Ishikawa (cell line): ENCODE measurements at regions not wholly inside any gene's neighbourhood (a gene's known extent, or its start where the extent isn't known, plus 50 kb on each side); places are given as distances from the start of the nearest gene placed in this dataset.

Source experiments
- CEBPB ChIP-seq: IDR thresholded peaks from 2 replicates; pipeline ENCODE4 v1.6.1; 2012
- CREB1 ChIP-seq: IDR thresholded peaks from 2 replicates; pipeline ENCODE4 v1.6.1; 2012; ENCODE audit warnings: low read depth
- EGR1 ChIP-seq: IDR thresholded peaks from 2 replicates; pipeline ENCODE4 v1.6.1; 2012
- EP300 ChIP-seq: IDR thresholded peaks from 2 replicates; pipeline ENCODE4 v1.6.1; 2012; ENCODE audit warnings: borderline replicate concordance
- FOXM1 ChIP-seq: IDR thresholded peaks from 2 replicates; pipeline ENCODE4 v1.6.1; 2012; ENCODE audit warnings: low read depth, borderline replicate concordance
- NFIC ChIP-seq: IDR thresholded peaks from 2 replicates; pipeline ENCODE4 v1.6.1; 2012
- RAD21 ChIP-seq: IDR thresholded peaks from 2 replicates; pipeline ENCODE4 v1.6.1; 2012; ENCODE audit warnings: low read depth
- TAF1 ChIP-seq: IDR thresholded peaks from 2 replicates; pipeline ENCODE4 v1.6.1; 2012; ENCODE audit warnings: low read depth, mild to moderate bottlenecking
- TCF12 ChIP-seq: IDR thresholded peaks from 2 replicates; pipeline ENCODE4 v1.6.1; 2012; ENCODE audit warnings: low read depth
- TEAD4 ChIP-seq: IDR thresholded peaks from 2 replicates; pipeline ENCODE4 v1.6.1; 2012
- YY1 ChIP-seq: IDR thresholded peaks from 2 replicates; pipeline ENCODE4 v1.6.1; 2012; ENCODE audit warnings: low read depth
- ZBTB7A ChIP-seq: IDR thresholded peaks from 2 replicates; pipeline ENCODE4 v1.6.1; 2012; ENCODE audit warnings: low read depth
- TF ChIP-seq, protein P1 (sequence below): IDR thresholded peaks from 2 replicates; pipeline ENCODE4 v1.6.1; 2012
- TF ChIP-seq, protein P2 (sequence below): IDR thresholded peaks from 2 replicates; pipeline ENCODE4 v1.6.1; 2012
- TF ChIP-seq, protein P3 (sequence below): IDR thresholded peaks from 2 replicates; pipeline ENCODE4 v1.6.1; 2012; ENCODE audit warnings: low read depth, mild to moderate bottlenecking

DNA sequence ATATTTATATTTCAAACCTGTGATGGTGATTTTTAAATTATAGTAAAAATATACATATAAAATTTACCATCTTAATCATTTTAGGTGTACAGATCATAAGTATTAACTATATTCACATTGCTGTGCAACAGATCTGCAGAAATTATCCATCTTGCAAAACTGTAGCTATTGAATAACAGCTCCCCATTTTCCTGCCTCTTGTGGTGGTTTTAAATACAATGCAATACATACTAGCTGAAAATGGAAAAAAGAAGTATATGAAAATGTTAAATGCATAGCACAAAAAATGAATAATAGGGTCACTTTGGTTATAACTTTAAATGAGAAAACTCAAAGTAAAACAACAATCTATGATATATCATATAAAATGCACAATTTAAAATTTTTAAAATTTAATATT lies 130.9 kb upstream of the VPREB1 start:
- TF ChIP-seq FOXM1 (no peak), CEBPB (no peak), NFIC (no peak), TEAD4 (no peak), ZBTB7A (no peak)
- TF ChIP-seq, protein P1, sequence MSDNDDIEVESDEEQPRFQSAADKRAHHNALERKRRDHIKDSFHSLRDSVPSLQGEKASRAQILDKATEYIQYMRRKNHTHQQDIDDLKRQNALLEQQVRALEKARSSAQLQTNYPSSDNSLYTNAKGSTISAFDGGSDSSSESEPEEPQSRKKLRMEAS, result no peak

DNA sequence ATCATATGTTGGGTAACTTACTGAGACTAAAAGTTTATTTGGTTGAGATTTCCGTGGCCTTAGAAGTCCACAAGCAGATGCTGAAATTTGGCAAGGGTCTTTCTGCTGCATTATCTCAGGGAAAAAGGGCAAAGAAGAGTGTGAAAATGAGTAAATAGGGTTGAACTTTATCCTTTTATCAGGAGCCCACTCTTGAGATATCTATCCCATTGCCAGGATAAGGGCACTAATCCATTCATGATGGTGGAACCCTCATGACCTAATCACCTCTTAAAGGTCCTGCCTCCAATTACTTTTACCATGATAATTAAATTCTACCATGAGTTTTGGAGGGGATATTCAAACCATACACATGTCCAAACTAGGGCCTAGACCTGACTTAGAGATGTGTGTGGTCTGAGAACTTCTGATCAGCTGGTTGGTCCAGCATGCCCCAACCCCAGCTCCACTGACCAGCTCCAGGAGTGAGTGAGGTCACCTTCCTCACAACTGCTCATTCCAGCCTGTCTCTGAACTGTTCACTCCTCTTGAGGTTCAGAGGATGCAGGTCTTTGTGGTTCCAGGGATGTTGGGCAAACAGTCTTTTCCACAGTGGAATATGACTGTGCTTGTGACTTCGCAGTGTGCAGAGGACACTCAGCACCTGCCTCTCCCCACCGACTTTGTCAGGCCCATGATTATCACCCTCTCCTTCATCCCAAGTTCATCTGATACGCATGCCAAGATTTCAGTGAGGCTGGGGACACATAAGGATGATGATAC lies 130.1 kb upstream of the TOP3B start:
- TF ChIP-seq EP300 (no peak), ZBTB7A (no peak), RAD21 (no peak), YY1 (no peak), CREB1 (no peak), NFIC (no peak), TAF1 (no peak), CEBPB (no peak), EGR1 (no peak), TCF12 (no peak)
- TF ChIP-seq, protein P2, sequence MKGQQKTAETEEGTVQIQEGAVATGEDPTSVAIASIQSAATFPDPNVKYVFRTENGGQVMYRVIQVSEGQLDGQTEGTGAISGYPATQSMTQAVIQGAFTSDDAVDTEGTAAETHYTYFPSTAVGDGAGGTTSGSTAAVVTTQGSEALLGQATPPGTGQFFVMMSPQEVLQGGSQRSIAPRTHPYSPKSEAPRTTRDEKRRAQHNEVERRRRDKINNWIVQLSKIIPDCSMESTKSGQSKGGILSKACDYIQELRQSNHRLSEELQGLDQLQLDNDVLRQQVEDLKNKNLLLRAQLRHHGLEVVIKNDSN, result no peak

DNA sequence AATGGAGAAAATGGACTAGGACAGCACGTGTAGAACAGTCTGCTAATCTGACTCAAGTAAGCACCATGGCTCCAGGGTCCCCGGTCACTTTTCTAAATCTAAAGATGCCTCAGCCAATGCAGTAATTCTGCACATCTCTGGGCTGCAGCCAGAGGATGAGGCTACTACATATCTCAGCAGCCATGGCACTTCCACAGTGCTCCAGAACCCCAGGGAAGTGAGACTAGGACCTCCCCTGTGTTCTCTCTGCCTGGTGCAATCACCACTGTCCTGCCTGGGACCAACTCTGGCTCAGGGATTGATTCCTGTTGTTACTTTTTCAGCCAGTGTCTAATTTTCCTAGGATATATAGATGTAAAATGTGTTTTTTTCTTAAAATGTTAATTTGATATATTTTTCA lies 129.4 kb upstream of the TOP3B start:
- TF ChIP-seq EP300, result no peak
- TF ChIP-seq, protein P3, sequence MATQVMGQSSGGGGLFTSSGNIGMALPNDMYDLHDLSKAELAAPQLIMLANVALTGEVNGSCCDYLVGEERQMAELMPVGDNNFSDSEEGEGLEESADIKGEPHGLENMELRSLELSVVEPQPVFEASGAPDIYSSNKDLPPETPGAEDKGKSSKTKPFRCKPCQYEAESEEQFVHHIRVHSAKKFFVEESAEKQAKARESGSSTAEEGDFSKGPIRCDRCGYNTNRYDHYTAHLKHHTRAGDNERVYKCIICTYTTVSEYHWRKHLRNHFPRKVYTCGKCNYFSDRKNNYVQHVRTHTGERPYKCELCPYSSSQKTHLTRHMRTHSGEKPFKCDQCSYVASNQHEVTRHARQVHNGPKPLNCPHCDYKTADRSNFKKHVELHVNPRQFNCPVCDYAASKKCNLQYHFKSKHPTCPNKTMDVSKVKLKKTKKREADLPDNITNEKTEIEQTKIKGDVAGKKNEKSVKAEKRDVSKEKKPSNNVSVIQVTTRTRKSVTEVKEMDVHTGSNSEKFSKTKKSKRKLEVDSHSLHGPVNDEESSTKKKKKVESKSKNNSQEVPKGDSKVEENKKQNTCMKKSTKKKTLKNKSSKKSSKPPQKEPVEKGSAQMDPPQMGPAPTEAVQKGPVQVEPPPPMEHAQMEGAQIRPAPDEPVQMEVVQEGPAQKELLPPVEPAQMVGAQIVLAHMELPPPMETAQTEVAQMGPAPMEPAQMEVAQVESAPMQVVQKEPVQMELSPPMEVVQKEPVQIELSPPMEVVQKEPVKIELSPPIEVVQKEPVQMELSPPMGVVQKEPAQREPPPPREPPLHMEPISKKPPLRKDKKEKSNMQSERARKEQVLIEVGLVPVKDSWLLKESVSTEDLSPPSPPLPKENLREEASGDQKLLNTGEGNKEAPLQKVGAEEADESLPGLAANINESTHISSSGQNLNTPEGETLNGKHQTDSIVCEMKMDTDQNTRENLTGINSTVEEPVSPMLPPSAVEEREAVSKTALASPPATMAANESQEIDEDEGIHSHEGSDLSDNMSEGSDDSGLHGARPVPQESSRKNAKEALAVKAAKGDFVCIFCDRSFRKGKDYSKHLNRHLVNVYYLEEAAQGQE, result no peak

DNA sequence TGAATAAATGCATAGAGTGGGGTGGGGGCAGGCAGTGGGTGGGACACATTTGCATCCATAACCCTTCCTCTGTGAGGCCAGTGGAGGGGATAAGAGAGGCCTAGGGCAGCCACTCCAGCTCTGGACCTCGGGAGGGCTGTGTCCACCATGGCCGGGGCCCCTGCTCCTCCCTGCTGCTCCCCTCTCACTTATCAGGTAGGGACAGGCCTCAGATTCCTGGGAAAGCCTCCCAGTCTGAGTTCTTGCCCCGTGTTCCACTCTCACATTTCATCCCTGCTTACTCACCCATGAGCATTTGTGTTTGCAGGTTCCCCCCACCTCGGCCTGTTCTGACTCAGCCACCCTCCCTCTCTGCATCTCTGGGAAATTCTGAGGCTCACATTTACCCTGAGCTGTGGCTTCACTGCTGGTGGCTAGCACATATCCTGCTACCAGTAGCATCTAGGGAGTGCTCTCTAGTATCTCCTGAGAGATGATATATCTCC lies 128.7 kb upstream of the TOP3B start:
- no peak for TF ChIP-seq TAF1
- TF ChIP-seq ZBTB7A, result no peak
- no peak for TF ChIP-seq EGR1
- TF ChIP-seq CEBPB, result no peak
- TF ChIP-seq, protein P2, result no peak
- TF ChIP-seq NFIC, result no peak
- no peak for TF ChIP-seq FOXM1
- TF ChIP-seq TEAD4, result no peak
- TF ChIP-seq YY1, result no peak
- TF ChIP-seq, protein P1, result no peak
- TF ChIP-seq TCF12, result no peak
- no peak for TF ChIP-seq CREB1
- TF ChIP-seq, protein P3, result no peak
- no peak for TF ChIP-seq RAD21
- TF ChIP-seq EP300, result no peak

DNA sequence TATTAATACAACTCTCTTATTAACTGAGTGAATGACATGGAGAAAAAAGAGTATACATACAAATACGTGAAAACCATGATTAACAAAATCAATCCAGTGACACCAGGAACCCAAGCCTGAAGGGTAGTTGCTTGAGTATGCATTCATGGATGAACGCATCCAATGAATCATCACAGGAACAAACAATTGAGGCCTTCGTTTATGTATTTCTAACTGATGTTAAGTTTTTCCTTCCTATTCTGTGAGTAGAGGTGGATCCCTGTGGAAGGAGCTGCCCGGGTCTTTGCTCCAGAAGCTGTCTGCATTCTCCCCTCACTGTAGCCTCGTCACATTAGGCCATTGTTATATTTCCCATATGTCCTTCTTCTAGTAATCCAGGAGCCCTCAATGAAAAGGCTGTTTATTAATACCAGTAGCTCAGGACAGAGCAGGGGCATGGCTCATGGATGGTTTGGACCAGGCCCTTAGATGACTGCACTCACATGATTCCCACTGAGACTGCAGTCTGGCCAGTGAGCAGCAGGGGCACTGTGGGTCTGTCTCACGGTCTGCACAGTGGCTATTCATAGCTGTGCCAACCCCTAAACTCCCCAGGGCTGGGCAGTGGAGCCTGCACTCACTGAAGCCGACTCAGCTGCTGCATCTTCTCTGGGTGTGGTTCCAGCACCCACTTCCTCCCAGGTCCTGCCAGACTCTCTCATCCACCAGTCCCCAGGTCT lies 128.1 kb upstream of the TOP3B start:
- TF ChIP-seq CEBPB, result no peak
- no peak for TF ChIP-seq YY1
- TF ChIP-seq, protein P1, result no peak
- peak; percentile 45 for TF ChIP-seq RAD21
- no peak for TF ChIP-seq TAF1
- TF ChIP-seq CREB1, result no peak
- TF ChIP-seq ZBTB7A, result no peak
